ENCODE measurements at regions not wholly inside any gene's neighbourhood (a gene's known extent, or its start where the extent isn't known, plus 50 kb on each side); places are given as distances from the start of the nearest gene placed in this dataset.
"Not testable (repeated sequence)": the region's sequence is repeated elsewhere in the genome, so short reads cannot be mapped to it uniquely, and the experiment has no call there.

GRCh38 chr16:66176731-66177130 is 189.8 kb upstream of the CDH5 start:
- DNase-seq (ENCODE audit: low read depth) = no peak
- no peak for TF ChIP-seq CTCF (IDR thresholded peaks at IDR 0.05; ENCODE audit: insufficient read depth, low read depth, low read length)
- H3K4me3 ChIP-seq (ENCODE audit: low read depth, low read length) = no peak overlapping the region

DNA sequence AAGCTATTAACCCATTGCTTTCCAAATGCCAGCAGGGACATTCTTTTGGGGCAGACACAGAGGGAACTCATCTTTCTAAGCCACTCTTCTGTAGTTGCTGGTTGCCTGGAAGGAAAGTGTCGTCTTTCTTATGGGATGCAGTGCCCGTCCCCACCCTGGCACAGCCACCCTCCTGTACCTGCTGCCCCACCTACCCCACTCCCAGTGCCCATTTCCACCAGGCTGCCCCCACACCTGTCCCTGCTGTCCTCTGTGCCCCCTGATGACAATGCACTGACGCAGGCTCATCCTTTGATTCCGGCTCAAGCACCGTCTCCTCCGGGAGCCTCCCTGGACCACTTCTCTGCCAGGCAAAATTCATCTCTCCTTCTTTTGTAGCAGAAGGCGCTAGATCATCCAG is 190.4 kb upstream of the CDH5 start:
- no peak overlapping the region for H3K4me3 ChIP-seq (ENCODE audit: low read depth, low read length)
- no peak for TF ChIP-seq CTCF (IDR thresholded peaks at IDR 0.05; ENCODE audit: insufficient read depth, low read depth, low read length)
- DNase-seq (ENCODE audit: low read depth) = no peak

GRCh38 chr16:66175636-66176035 is 190.9 kb upstream of the CDH5 start:
- no peak overlapping the region for H3K4me3 ChIP-seq (ENCODE audit: low read depth, low read length)
- no peak for DNase-seq (ENCODE audit: low read depth)
- no peak for TF ChIP-seq CTCF (IDR thresholded peaks at IDR 0.05; ENCODE audit: insufficient read depth, low read depth, low read length)

- H3K4me3 ChIP-seq (ENCODE audit: low read depth, low read length) = no peak overlapping the region
- DNase-seq (ENCODE audit: low read depth) = no peak
- no peak for TF ChIP-seq CTCF (IDR thresholded peaks at IDR 0.05; ENCODE audit: insufficient read depth, low read depth, low read length)
Measured at GRCh38 chr16:66175058-66175457, 191.4 kb upstream of the CDH5 start.

GRCh38 chr16:66173796-66174195 is 192.7 kb upstream of the CDH5 start:
- not testable (repeated sequence) for DNase-seq (ENCODE audit: low read depth); H3K4me3 ChIP-seq (ENCODE audit: low read depth, low read length)

DNA sequence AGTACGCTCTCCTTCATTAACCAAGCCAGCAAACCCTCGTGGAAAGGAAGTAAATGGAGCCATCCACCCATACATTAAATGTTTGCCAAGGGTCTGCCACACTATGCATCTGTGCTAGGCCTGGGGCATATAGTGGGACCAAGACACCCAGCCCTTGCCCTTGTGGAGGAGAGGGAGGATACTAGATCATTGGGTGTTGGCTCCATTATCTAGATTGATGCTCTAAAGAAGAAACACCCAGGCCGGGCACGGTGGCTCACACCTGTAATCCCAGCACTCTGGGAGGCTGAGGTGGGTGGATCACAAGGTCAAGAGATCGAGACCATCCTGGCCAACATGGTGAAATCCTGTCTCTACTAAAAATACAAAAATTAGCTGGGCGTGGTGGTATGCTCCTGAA is 193.3 kb upstream of the CDH5 start:
- not testable (repeated sequence) for H3K4me3 ChIP-seq (ENCODE audit: low read depth, low read length); DNase-seq (ENCODE audit: low read depth)

DNA sequence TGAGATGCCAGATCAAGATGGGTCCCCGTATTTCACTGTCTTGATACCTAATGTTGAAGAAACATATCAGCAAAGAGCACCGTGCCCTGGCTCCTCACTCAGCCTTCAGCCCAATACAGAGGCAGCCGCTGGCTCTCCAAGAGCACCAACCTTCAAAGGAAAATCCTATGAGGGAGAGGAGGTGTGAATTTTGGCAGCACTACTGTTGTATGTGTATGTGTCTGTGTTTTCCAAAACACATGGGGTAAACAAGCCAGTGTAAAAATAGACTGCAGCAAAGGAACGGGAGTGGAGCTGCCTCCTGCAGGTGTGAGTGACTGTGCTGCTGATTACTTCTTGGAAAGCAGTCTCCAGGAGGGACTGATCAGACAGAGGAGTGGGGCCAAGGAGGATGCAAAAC is 194.0 kb upstream of the CDH5 start:
- no peak overlapping the region for H3K4me3 ChIP-seq (ENCODE audit: low read depth, low read length)
- TF ChIP-seq CTCF (IDR thresholded peaks at IDR 0.05; ENCODE audit: insufficient read depth, low read depth, low read length) = no peak
- DNase-seq (ENCODE audit: low read depth) = no peak

GRCh38 chr16:66171578-66171977 is 194.9 kb upstream of the CDH5 start:
- DNase-seq (ENCODE audit: low read depth) = no peak
- H3K4me3 ChIP-seq (ENCODE audit: low read depth, low read length) = no peak overlapping the region
- no peak for TF ChIP-seq CTCF (IDR thresholded peaks at IDR 0.05; ENCODE audit: insufficient read depth, low read depth, low read length)

Data from fibroblast of villous mesenchyme (primary cell).